ENCODE measurements at regions not wholly inside any gene's neighbourhood (a gene's known extent, or its start where the extent isn't known, plus 50 kb on each side); places are given as distances from the start of the nearest gene placed in this dataset.
A peak's percentile ranks its signal among the peaks of the same experiment; 100 is the strongest.

DNA sequence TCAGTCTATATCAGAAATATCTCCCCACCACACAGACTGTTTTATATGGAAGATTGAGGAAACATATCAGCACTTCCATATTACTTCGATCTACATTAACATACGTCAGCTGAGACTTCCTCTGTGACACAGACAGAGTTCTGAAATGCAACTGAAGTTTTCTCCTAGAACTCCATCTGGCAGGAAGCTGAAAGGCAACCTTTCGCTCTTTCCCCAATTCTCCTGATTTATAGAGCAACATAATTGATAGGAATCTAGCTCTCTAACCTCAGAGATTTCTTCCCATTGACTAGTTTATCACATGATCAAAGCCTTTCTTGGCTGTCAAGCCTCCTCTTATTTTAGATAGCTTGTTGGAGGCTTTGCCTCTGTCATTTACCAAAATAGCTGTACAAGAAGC is 806.7 kb upstream of the CHAC2 start:
- no peak overlapping the region for H3K4me3 Mint-ChIP-seq
- TF ChIP-seq, protein P1, sequence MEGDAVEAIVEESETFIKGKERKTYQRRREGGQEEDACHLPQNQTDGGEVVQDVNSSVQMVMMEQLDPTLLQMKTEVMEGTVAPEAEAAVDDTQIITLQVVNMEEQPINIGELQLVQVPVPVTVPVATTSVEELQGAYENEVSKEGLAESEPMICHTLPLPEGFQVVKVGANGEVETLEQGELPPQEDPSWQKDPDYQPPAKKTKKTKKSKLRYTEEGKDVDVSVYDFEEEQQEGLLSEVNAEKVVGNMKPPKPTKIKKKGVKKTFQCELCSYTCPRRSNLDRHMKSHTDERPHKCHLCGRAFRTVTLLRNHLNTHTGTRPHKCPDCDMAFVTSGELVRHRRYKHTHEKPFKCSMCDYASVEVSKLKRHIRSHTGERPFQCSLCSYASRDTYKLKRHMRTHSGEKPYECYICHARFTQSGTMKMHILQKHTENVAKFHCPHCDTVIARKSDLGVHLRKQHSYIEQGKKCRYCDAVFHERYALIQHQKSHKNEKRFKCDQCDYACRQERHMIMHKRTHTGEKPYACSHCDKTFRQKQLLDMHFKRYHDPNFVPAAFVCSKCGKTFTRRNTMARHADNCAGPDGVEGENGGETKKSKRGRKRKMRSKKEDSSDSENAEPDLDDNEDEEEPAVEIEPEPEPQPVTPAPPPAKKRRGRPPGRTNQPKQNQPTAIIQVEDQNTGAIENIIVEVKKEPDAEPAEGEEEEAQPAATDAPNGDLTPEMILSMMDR (IDR thresholded peaks at IDR 0.05), result no peak
- no peaks in the 10 kb centered on the region for H3K36me3 Mint-ChIP-seq (ENCODE audit: low read depth)
- no peaks in the 10 kb centered on the region; the same call in 1 of the 2 replicates for H3K27me3 Mint-ChIP-seq (ENCODE audit: insufficient read depth)
- no peak for DNase-seq
- no peaks in the 10 kb centered on the region for H3K4me1 Mint-ChIP-seq (ENCODE audit: low read depth)
- no peaks in the 10 kb centered on the region for H3K9me3 Mint-ChIP-seq
- no peak overlapping the region for H3K27ac Mint-ChIP-seq

DNA sequence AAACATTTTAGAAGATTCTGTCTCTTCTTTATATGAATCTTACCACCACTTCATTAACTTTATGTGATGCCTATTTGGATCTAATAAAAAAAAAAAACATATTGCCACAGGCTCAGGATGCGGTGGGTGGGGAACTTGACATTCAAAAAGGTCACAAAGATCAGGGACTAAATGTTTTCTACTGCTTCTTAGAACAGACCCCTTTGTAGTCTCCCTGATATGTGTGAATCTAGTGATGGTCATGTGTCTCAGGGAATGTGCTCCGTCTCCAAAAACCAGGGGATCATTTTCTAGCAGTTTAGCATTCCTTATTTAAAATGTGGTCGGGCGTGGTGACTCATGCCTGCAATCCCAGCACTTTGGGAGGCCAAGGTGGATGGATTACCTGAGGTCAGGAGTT is 807.8 kb upstream of the CHAC2 start:
- H3K27me3 Mint-ChIP-seq (ENCODE audit: insufficient read depth), result no peaks in the 10 kb centered on the region; the same call in 1 of the 2 replicates
- H3K36me3 Mint-ChIP-seq (ENCODE audit: low read depth), result no peaks in the 10 kb centered on the region
- DNase-seq, result no peak
- no peak overlapping the region for H3K4me3 Mint-ChIP-seq
- TF ChIP-seq, protein P1 (IDR thresholded peaks at IDR 0.05), result no peak
- H3K9me3 Mint-ChIP-seq, result no peaks in the 10 kb centered on the region
- H3K4me1 Mint-ChIP-seq (ENCODE audit: low read depth), result no peaks in the 10 kb centered on the region
- H3K27ac Mint-ChIP-seq, result no peak overlapping the region

DNA sequence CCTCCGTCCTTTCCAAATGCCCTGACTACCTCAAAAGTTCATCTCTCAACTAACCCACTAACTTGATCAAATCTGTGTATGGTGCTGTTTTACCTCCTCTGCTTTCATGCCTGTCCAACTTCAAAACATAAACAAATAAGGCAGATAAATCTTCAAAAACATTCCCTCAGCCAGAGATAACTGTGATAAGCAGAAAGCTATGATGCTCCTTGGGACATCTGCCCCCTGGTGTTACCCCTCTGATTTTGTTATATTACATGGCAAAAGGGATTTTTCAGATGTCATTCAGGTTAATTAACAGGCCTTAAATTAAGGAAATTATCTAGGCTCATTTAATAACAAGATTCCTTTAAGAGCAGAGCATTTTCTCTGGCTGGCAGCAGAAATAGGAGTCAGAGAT is 810.8 kb upstream of the CHAC2 start:
- no peaks in the 10 kb centered on the region for H3K9me3 Mint-ChIP-seq
- no peaks in the 10 kb centered on the region for H3K4me1 Mint-ChIP-seq (ENCODE audit: low read depth)
- DNase-seq, result no peak
- TF ChIP-seq, protein P1 (IDR thresholded peaks at IDR 0.05), result peak; percentile 22; the same call in 1 of the 2 replicates
- H3K4me3 Mint-ChIP-seq, result no peak overlapping the region
- H3K27ac Mint-ChIP-seq, result no peak overlapping the region
- no peaks in the 10 kb centered on the region; the same call in 1 of the 2 replicates for H3K27me3 Mint-ChIP-seq (ENCODE audit: insufficient read depth)
- no peaks in the 10 kb centered on the region for H3K36me3 Mint-ChIP-seq (ENCODE audit: low read depth)

DNA sequence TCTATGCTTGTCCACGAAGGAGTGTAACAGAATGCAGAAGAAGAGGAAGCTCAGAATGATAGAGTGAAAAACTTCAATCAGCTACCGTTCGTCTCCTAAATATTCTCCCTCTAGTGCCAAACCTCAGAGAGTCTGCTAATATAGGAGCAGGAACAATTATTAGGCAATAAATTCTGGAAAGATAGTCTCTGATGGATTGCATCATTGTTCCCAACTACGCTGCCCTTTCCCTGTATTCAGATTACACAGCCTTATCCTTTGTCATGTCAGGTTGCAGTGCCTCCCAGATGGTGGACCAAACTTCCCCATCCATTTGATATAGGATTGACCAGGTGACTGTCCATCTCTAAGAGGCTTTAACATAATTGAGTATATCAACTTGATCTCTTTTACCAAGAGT is 811.5 kb upstream of the CHAC2 start:
- Mint-ChIP-seq H3K27ac (no peak overlapping the region), H3K36me3 (ENCODE audit: low read depth) (no peaks in the 10 kb centered on the region), H3K9me3 (no peaks in the 10 kb centered on the region), H3K4me1 (ENCODE audit: low read depth) (no peaks in the 10 kb centered on the region), H3K4me3 (no peak overlapping the region), H3K27me3 (ENCODE audit: insufficient read depth) (no peaks in the 10 kb centered on the region; the same call in 1 of the 2 replicates)
- TF ChIP-seq, protein P1 (IDR thresholded peaks at IDR 0.05), result no peak
- no peak for DNase-seq

DNA sequence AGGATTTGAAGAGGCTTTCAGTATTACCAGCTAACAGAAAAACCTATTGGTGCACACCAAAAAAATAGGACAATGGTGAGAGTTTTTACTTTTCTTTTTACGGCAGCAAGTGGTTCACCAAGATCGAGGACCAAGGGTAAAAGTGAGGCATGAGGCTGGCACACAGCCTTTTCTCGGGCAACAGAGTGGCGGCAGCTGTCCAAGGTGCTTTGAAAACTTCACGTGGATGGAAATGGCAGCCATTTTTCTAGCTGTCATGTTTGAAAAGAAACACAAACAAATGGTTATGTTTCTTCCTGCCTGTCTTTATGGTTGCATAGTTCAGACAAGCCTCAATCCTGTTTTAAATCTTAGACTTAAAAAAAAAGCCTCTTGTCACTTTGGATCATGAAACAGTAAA is 812.5 kb upstream of the CHAC2 start:
- H3K27me3 Mint-ChIP-seq (ENCODE audit: insufficient read depth), result no peaks in the 10 kb centered on the region; the same call in 1 of the 2 replicates
- no peak for DNase-seq
- no peaks in the 10 kb centered on the region for H3K9me3 Mint-ChIP-seq
- H3K4me3 Mint-ChIP-seq, result no peak overlapping the region
- H3K4me1 Mint-ChIP-seq (ENCODE audit: low read depth), result no peaks in the 10 kb centered on the region
- no peak overlapping the region for H3K27ac Mint-ChIP-seq
- no peaks in the 10 kb centered on the region for H3K36me3 Mint-ChIP-seq (ENCODE audit: low read depth)
- TF ChIP-seq, protein P1 (IDR thresholded peaks at IDR 0.05), result no peak

DNA sequence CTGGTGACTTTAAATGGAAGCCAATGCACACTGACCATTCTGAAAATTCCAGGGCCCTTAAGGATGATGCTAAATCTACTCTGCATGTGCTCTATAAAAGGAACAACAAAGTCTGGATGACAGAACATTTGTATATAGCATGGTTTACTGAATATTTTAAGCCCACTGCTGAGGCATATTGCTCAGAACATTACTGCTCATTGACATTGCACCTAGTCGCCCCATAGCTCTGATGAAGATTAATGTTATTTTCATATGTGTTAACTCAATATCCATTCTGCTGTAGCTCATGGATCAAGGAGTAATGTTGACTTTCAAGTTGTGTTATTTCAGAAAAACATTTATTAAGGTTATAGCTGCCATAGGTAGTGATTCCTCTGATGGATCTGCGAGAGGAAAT is 827.5 kb upstream of the CHAC2 start:
- no peaks in the 10 kb centered on the region for H3K36me3 Mint-ChIP-seq (ENCODE audit: low read depth)
- no peaks in the 10 kb centered on the region for H3K27me3 Mint-ChIP-seq (ENCODE audit: insufficient read depth)
- no peak overlapping the region for H3K27ac Mint-ChIP-seq
- H3K4me3 Mint-ChIP-seq, result no peak overlapping the region
- H3K9me3 Mint-ChIP-seq, result no peaks in the 10 kb centered on the region
- TF ChIP-seq, protein P1 (IDR thresholded peaks at IDR 0.05), result no peak
- peaks cover 8% of the 10 kb centered on the region; the same call in 1 of the 2 replicates for H3K4me1 Mint-ChIP-seq (ENCODE audit: low read depth)
- no peak for DNase-seq

Data from HFFc6 (cell line).